ENCODE measurements at regions not wholly inside any gene's neighbourhood (a gene's known extent, or its start where the extent isn't known, plus 50 kb on each side); places are given as distances from the start of the nearest gene placed in this dataset.
"Not testable (repeated sequence)": the region's sequence is repeated elsewhere in the genome, so short reads cannot be mapped to it uniquely, and the experiment has no call there.

DNA sequence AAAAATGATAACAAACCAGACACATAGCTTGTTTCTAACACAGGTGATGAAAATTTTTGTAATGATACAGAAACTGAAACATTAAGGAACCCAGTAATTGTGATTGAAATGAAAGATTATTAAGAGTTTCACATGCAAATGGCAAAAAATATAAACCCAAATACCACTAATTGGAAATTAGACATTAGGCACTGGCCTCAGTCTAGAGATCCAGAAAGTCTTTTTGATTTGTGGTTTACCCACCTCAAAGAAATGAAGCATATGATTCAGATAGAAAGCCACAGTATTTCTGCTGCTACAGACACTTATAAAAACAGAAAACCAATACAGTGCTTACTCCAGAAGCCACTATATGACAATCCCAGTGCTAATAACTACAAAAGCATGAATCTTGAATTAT lies 83.7 kb upstream of the ZNF519 start:
- H3K9me3 ChIP-seq (ENCODE audit: control insufficient read depth, low read length, poor library complexity, severe bottlenecking); DNase-seq; H3K4me3 Mint-ChIP-seq; H3K27me3 Mint-ChIP-seq; ATAC-seq; H3K27ac Mint-ChIP-seq; H3K4me1 Mint-ChIP-seq; H3K36me3 Mint-ChIP-seq (ENCODE audit: low read depth): not testable (repeated sequence)

GRCh38 chr18:14203424-14203823 lies 71.2 kb upstream of the ZNF519 start:
- DNase-seq: not testable (repeated sequence)

GRCh38 chr18:14190776-14191442 lies 58.7 kb upstream of the ZNF519 start:
- not testable (repeated sequence) for ATAC-seq, H3K27ac Mint-ChIP-seq, H3K27me3 Mint-ChIP-seq

More at GRCh38 chr18:14203424-14203823, 71.2 kb upstream of the ZNF519 start:
- H3K36me3 Mint-ChIP-seq (ENCODE audit: low read depth); H3K4me3 Mint-ChIP-seq; H3K4me1 Mint-ChIP-seq; H3K9me3 ChIP-seq (ENCODE audit: control insufficient read depth, low read length, poor library complexity, severe bottlenecking); ATAC-seq; H3K27ac Mint-ChIP-seq; H3K27me3 Mint-ChIP-seq: not testable (repeated sequence)

DNA sequence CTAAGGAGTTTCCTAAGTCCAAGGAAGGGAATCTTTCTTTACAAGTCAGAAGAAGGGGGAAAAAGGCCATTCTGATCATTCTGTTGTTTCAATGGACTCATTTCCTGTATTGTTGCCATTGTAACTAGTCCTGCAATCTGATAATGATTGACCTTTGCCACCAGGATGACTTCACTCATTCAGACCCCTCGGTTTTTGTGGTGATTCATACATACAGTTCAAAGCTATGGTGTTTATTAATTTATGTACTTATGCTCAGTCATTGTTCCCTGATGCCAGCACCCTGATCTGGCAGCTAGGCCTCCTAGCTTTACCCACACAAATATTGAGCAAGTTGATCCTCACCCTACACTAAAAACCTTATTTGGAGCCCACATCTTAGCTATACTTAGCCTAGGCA lies 57.6 kb upstream of the ZNF519 start:
- no peaks in the 10 kb centered on the region for H3K9me3 ChIP-seq (ENCODE audit: control insufficient read depth, low read length, poor library complexity, severe bottlenecking)
- no peak overlapping the region for H3K4me3 Mint-ChIP-seq
- ATAC-seq (no peak), DNase-seq (no peak)
- H3K27ac Mint-ChIP-seq: no peak overlapping the region
- H3K4me1 Mint-ChIP-seq: peaks cover 7% of the 10 kb centered on the region
- H3K36me3 Mint-ChIP-seq (ENCODE audit: low read depth): peaks cover 2% of the 10 kb centered on the region
- H3K27me3 Mint-ChIP-seq: no peaks in the 10 kb centered on the region

More at GRCh38 chr18:14190776-14191442, 58.7 kb upstream of the ZNF519 start:
- DNase-seq; H3K4me3 Mint-ChIP-seq; H3K4me1 Mint-ChIP-seq; H3K9me3 ChIP-seq (ENCODE audit: control insufficient read depth, low read length, poor library complexity, severe bottlenecking); H3K36me3 Mint-ChIP-seq (ENCODE audit: low read depth): not testable (repeated sequence)

DNA sequence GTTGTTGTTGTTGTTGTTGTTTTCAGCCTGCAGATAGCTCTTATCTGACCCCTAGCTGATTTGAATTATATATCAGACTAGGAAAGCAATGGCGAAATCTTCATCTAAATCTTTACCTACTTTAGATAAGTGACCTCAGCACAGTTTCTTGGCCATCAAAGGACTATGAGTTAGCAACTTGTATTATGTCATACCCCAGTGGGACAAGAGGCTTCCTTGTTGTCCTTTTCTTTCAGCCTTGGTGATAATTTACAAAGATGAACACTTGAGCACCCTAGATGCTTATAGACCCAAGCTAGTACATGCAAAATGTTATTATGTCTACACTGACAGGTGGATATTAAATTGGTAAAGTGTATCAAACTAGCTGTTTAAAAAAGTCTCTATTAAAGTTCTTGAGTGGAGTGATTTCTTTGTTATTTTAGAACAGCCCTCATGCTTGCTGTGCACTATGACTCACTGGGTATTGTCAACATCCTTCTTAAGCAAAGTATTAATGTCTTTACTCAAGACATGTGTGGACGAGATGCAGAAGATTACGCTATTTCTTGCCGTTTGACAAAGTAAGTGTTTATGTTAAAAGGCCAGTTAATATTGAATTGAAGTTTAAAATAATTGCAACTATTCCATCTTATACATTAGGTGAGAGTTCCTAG lies 56.6 kb upstream of the ZNF519 start:
- H3K27me3 Mint-ChIP-seq; H3K4me1 Mint-ChIP-seq; H3K36me3 Mint-ChIP-seq (ENCODE audit: low read depth); H3K4me3 Mint-ChIP-seq; ATAC-seq; H3K9me3 ChIP-seq (ENCODE audit: control insufficient read depth, low read length, poor library complexity, severe bottlenecking); DNase-seq; H3K27ac Mint-ChIP-seq: not testable (repeated sequence)
